Stimulated activated memory B cell treated with anti-CD40 and anti-IgM and Interleukin-4, amounts not matched to agents 10 μg/mL and 1 μg/mL and 100 μg/mL, for 72 hours (primary cell): ENCODE measurements at regions not wholly inside any gene's neighbourhood (a gene's known extent, or its start where the extent isn't known, plus 50 kb on each side); places are given as distances from the start of the nearest gene placed in this dataset.
"Not testable (repeated sequence)": the region's sequence is repeated elsewhere in the genome, so short reads cannot be mapped to it uniquely, and the experiment has no call there.

Experiments used
- ATAC-seq: fragments of 150-1000 bp; cut with Tn5 transposase; 2 replicates; pipeline ENCODE4 v1.10.0; 2021
- H3K27ac Mint-ChIP-seq: one replicate; pipeline ENCODE4 v1.8.0; 2022; ENCODE audit warnings: mild to moderate bottlenecking, mixed read lengths
- H3K27me3 Mint-ChIP-seq: one replicate; pipeline ENCODE4 v1.8.0; 2022; ENCODE audit warnings: mixed read lengths
- H3K36me3 Mint-ChIP-seq: one replicate; pipeline ENCODE4 v1.8.0; 2022; ENCODE audit warnings: mixed read lengths
- H3K4me1 Mint-ChIP-seq: one replicate; pipeline ENCODE4 v1.8.0; 2022; ENCODE audit warnings: mixed read lengths
- H3K4me3 Mint-ChIP-seq: one replicate; pipeline ENCODE4 v1.8.0; 2022; ENCODE audit warnings: mild to moderate bottlenecking, moderate library complexity, mixed read lengths
- H3K9me3 Mint-ChIP-seq: one replicate; pipeline ENCODE4 v1.8.0; 2022; ENCODE audit warnings: mixed read lengths

DNA sequence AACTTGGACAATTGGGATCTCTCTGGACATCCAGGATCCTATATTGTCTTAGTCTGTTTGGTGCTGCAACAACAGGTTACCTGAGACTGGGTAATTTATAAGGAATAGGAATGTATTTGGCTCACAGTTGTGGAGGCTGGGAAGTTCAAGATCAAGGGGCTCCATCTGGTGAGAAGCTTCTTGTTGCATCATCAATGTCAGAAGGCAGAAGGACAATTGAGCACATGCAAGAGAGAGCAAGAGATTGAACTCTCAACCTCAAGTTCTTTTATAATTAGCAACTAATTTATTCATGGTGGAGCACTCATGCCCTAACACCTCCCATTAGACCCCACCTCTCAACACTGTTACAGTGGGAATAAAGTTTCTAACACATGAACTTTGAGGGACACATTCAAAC is 124.7 kb upstream of the ETV3 start:
- Mint-ChIP-seq H3K4me1 (peaks cover 12% of the 10 kb centered on the region), H3K4me3 (no peak overlapping the region), H3K27me3 (no peaks in the 10 kb centered on the region), H3K36me3 (no peaks in the 10 kb centered on the region), H3K27ac (no peak overlapping the region), H3K9me3 (no peaks in the 10 kb centered on the region)
- no peak for ATAC-seq

DNA sequence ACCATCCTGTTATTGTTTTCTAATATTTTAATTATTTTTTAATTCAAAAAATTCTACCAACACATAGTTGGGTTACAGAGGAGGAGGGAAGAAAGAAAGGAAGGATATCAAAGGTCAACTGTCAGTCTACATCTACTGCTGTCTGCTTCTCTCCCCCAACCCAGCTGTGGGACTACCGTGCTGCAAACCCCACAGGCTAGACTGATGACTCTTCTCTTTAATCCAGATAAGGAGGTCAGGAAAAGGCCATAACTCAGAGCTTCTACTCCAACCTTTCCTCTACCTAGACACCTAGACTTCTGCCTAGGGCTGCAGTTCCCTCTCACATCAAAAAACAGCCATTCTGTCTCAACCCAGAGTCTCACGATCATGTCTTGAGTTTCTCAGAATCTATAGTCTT is 124.2 kb upstream of the ETV3 start:
- Mint-ChIP-seq H3K4me1 (peaks cover 8% of the 10 kb centered on the region), H3K27ac (no peak overlapping the region)

DNA sequence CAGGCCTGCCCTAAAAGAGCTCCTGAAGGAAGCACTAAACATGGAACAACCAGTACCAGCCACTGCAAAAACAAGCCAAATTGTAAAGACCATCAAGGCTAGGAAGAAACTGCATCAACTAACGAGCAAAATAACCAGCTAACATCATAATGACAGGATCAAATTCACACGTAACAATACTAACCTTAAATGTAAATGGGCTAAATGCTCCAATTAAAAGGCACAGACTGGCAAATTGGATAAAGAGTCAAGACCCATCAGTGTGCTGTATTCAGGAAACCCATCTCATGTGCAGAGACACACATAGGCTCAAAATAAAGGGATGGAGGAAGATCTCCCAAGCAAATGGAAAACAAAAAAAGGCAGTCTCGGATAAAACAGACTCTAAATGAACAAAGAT is 117.7 kb upstream of the ETV3 start:
- peaks cover 54% of the 10 kb centered on the region for H3K27me3 Mint-ChIP-seq
- not testable (repeated sequence) for H3K4me3 Mint-ChIP-seq, H3K27ac Mint-ChIP-seq, H3K36me3 Mint-ChIP-seq, H3K4me1 Mint-ChIP-seq, ATAC-seq, H3K9me3 Mint-ChIP-seq

More for the DNA sequence above, 124.2 kb upstream of the ETV3 start:
- Mint-ChIP-seq H3K4me3 (no peak overlapping the region), H3K9me3 (no peaks in the 10 kb centered on the region), H3K36me3 (no peaks in the 10 kb centered on the region), H3K27me3 (no peaks in the 10 kb centered on the region)
- no peak for ATAC-seq

DNA sequence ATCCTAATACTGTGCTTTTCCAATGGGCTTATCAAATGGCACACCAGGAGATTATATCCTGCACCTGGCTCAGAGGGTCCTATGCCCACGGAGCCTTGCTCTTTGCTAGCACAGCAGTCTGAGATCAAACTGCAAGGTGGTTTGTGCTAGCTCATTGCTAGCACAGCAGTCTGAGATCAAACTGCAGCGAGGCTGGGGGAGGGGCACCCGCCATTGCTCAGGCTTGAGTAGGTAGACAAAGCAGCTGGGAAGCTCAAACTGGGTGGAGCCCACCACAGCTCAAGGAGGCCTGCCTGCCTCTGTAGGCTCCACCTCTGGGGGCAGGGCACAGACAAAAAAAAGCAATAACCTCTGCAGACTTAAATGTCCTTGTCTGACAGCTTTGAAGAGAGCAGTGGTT is 116.0 kb upstream of the ETV3 start:
- not testable (repeated sequence) for H3K36me3 Mint-ChIP-seq, H3K4me3 Mint-ChIP-seq, ATAC-seq, H3K4me1 Mint-ChIP-seq, H3K9me3 Mint-ChIP-seq, H3K27ac Mint-ChIP-seq
- peaks cover 54% of the 10 kb centered on the region for H3K27me3 Mint-ChIP-seq

DNA sequence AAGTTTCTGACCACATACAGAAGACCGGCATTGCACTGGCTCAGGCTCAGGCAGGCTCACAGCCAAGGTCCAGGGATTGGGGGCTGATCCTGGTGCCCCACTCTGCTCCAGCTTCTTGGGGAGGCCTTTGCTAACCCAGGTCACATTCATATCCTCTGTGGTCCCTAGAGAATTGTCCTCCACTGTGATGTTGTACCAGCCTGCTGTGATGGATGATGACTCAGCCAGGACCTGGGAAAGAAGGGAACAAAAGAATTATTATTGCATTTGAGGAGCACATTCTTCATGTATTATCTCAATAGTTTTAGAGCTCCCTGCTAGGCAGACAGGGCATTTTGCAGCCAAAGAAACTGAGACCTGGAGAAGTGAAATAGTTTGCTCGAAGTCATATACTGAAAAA is 114.3 kb upstream of the ETV3 start:
- Mint-ChIP-seq H3K4me3 (no peak overlapping the region), H3K27ac (no peak overlapping the region), H3K36me3 (no peaks in the 10 kb centered on the region), H3K27me3 (peaks cover 62% of the 10 kb centered on the region), H3K4me1 (no peaks in the 10 kb centered on the region), H3K9me3 (peaks cover 13% of the 10 kb centered on the region)
- ATAC-seq, result no peak

DNA sequence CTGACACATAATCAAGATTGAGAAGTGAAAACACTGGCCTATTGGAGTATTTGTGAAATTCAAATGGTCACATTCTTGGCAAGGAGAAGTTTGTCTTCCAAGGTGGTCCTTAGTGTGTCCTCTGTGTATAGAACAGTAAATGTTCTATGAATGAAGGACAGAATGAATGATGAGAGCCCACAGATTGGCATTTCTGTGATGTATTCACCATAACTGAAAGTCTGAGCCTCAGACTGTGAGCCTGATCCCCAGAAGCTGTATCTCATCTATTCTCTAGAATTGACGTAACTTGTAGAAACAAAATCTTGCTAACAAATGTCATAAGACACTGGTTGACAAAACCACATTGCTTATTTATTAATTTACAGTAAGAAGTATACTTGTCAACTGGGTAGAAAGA is 111.5 kb upstream of the ETV3 start:
- Mint-ChIP-seq H3K4me3 (no peak overlapping the region), H3K9me3 (peaks cover 6% of the 10 kb centered on the region), H3K36me3 (no peaks in the 10 kb centered on the region), H3K4me1 (no peaks in the 10 kb centered on the region), H3K27me3 (peaks cover 54% of the 10 kb centered on the region), H3K27ac (no peak overlapping the region)
- ATAC-seq, result peak; percentile 40

DNA sequence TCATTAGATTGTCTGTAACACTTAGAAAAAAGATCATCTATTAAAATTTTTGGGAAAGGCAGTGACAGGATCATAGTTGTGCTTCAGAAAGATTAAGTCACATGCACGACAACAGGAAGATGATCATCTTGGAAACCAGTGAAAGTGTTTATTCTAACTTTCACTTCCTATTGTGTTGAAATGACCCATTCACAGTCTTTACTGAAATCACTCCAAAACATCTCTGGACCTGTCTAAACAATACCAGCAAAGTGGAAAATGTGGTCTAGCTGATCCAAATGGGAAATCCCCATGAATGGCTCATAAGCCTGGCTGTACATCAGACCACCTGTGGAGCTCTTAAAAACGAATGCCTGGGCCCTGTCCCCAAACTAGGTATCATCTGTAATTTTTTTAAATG is 111.1 kb upstream of the ETV3 start:
- peaks cover 50% of the 10 kb centered on the region for H3K27me3 Mint-ChIP-seq
- H3K27ac Mint-ChIP-seq, result no peak overlapping the region

DNA sequence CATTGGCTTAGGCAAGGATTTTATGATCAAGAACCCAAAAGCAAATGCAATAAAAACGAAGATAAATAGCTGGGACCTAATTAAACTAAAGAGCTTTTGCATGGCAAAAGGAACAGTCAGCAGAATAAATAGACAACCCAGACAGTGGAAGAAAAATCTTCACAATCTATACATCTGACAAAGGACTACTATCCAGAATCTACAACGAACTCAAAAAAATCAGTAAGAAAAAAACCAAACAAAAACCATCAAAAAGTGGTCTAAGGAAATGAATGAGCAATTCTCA is 109.5 kb upstream of the ETV3 start:
- H3K27me3 Mint-ChIP-seq, result peaks cover 34% of the 10 kb centered on the region
- not testable (repeated sequence) for ATAC-seq, H3K36me3 Mint-ChIP-seq, H3K27ac Mint-ChIP-seq, H3K4me3 Mint-ChIP-seq, H3K4me1 Mint-ChIP-seq, H3K9me3 Mint-ChIP-seq

More for the DNA sequence above, 111.1 kb upstream of the ETV3 start:
- Mint-ChIP-seq H3K4me3 (no peak overlapping the region), H3K36me3 (no peaks in the 10 kb centered on the region), H3K9me3 (peaks cover 6% of the 10 kb centered on the region), H3K4me1 (no peaks in the 10 kb centered on the region)
- peak; percentile 98 for ATAC-seq

DNA sequence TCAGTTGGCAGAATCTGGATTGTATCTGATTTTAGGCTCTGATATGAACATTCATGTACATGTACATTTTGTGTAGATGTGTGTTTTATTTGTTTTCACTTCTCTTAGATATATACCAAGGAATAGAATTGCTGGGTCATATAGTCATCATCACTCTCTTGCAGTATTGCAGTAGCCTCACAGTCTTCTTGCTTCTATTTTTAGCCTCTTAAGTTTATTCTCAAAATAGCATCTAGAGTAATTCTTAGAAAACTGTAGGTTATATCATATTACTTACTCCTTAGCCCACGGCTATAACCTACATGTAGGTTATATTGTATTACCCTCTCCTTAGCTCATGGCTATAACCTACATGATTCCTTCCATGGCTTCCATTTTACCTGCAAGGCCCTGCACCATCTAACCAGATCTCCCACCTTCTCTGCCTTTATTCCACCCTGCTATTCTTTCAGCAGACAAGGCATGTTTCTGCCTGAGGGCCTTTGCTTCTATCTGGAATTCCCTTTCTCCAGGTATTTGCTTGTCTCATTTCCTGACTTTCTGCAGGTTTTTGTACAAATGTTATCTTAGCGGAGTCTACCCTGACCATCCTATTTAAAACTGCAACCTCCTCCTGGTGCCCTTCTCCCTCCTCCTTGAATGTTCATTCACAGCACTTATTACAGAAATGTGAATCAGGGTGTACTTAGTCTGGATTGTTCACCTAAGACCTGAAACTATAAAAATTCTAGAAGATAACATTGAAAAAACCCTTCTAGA is 109.0 kb upstream of the ETV3 start:
- H3K9me3 Mint-ChIP-seq, result peaks cover 3% of the 10 kb centered on the region
- no peaks in the 10 kb centered on the region for H3K36me3 Mint-ChIP-seq
- no peak overlapping the region for H3K4me3 Mint-ChIP-seq
- no peak overlapping the region for H3K27ac Mint-ChIP-seq
- H3K4me1 Mint-ChIP-seq, result no peaks in the 10 kb centered on the region
- no peak for ATAC-seq
- H3K27me3 Mint-ChIP-seq, result peaks cover 34% of the 10 kb centered on the region

DNA sequence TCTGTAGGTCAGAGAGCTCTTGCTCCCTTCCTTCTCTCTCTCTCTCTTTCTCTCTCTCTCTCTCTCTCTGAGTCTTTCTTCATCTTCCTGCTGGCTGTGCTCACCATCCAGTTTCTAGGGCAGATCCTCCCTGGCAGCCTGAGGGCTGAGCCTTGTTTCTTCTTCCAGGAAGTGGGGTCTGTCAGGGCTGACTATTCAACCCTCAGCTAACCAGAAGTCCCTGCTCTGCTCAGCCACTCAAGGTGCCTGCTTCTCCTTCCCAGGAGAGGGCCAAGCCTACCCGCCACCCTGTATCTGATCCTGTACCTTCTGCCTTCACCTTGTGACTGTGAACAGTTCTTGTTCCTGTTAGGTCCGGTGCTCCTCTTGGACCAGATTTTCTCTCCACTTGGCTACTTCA is 107.6 kb upstream of the ETV3 start:
- Mint-ChIP-seq H3K9me3 (peaks cover 3% of the 10 kb centered on the region), H3K27ac (no peak overlapping the region), H3K27me3 (peaks cover 26% of the 10 kb centered on the region)

DNA sequence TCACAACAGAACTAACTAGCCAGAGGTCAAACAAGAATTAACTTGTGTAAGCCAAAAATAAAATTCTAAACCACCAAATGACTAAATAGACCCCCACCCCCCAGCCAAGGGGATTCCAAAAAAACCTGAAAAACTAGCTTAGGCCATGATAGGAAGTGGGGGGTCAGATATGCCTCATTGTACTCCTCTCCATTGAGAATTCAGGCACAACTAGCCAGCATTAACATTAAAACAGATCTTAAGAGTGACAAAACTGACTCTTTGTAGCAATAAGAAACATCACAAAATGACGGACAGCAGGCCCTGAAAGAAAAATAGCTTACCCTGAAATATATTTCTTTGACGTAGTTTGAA is 103.0 kb upstream of the ETV3 start:
- no peak for ATAC-seq
- no peaks in the 10 kb centered on the region for H3K9me3 Mint-ChIP-seq
- no peak overlapping the region for H3K4me3 Mint-ChIP-seq
- H3K36me3 Mint-ChIP-seq, result no peaks in the 10 kb centered on the region
- H3K27ac Mint-ChIP-seq, result no peak overlapping the region
- H3K4me1 Mint-ChIP-seq, result no peaks in the 10 kb centered on the region
- peaks cover 6% of the 10 kb centered on the region for H3K27me3 Mint-ChIP-seq

More for the DNA sequence above, 107.6 kb upstream of the ETV3 start:
- no peaks in the 10 kb centered on the region for H3K36me3 Mint-ChIP-seq
- H3K4me1 Mint-ChIP-seq, result no peaks in the 10 kb centered on the region
- no peak for ATAC-seq
- H3K4me3 Mint-ChIP-seq, result no peak overlapping the region

DNA sequence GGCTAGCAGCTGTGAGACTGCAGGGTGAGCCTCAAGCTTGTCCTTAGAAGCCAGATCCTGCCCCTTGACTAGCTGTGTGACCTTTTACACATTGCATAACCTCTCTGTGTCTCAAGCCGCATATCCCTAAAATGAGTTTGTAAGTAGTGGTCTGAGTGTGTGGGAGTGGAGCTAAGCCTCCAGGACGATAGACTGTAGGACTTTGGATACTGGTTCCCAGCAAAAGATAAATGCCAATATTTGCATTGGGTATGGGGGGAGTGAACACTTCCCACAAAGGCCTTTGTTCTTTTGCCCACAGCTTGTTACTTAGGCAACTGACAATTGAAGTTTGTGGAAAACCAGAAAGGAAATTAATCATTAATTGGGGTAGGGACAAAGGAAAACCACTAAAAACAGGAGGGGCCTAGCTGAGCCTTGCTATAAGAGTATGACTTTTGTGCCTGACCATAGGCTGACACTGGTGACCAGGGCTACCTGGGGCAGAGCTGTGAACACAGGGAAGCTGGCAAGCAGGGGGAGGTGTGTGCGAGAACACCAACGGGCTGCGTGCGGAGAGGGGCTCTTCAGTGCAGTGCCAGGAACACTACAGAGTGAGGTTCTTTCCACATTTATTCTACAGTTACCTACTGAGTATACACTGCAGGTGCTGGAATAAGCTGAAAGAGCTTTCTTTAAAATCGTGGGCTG is 102.4 kb upstream of the ETV3 start:
- H3K4me1 Mint-ChIP-seq, result no peaks in the 10 kb centered on the region
- peaks cover under 1% of the 10 kb centered on the region for H3K27me3 Mint-ChIP-seq
- H3K9me3 Mint-ChIP-seq, result no peaks in the 10 kb centered on the region
- H3K4me3 Mint-ChIP-seq, result no peak overlapping the region
- ATAC-seq, result peak; percentile 27
- H3K36me3 Mint-ChIP-seq, result no peaks in the 10 kb centered on the region
- H3K27ac Mint-ChIP-seq, result no peak overlapping the region

DNA sequence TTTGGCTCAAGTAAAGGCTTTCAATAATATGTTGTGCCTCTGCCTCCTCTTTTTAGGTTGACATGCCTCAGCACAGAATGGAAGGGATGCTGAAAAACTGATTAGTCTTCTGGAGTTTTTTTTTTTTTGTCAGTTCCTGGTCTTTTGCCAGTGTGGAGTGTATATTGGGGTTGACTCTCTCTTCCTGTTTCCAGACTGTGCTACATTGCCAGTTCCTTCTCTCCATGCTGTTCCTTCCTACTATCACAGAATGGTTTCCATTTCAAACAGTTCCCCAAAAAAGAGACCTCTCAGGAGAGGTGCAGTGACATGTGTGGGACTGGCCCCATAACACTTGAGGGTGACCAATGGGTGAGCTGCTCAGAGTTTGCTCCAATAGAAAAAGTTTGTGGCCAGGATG is 101.7 kb upstream of the ETV3 start:
- Mint-ChIP-seq H3K4me1 (no peaks in the 10 kb centered on the region), H3K27me3 (no peaks in the 10 kb centered on the region), H3K4me3 (no peak overlapping the region), H3K27ac (no peak overlapping the region), H3K36me3 (no peaks in the 10 kb centered on the region), H3K9me3 (no peaks in the 10 kb centered on the region)
- peak; percentile 12 for ATAC-seq

DNA sequence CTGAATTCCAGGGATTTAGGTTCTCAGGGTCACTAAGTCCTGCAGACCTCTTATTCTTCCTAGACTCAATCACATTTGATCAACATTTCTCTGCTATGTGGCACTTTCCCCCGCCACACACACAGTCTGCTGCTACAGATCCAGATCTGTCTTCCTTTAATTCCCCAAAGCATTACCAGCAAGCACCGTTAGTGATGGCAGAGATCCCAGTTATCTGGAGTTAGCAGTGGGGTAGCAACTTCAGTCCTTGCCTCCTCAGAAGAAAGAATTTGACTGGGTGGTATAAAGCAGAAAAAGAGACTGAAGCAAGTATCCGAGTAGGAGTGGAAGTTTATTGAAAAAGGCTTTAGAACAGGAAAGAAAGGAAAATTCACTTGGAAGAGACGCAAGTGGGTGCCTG is 100.4 kb upstream of the ETV3 start:
- no peak overlapping the region for H3K4me3 Mint-ChIP-seq

DNA sequence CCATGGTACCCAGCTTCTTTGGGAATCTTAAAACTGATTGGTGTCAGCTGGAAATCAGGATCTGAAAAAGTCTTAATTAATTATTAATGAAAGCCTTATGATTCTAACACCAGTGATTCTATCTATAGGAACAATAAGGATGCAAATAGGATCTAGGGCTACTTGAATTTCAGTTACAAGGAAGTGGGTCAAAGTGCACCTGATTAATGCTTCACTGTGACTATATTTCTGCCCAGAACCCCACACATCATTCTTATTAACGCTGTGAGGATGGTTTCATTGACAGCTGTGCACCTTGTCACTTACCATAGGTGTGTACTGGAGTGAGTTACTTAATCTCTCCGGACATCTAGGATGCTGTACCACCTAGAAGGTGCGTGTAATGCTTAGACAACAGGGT is 99.8 kb upstream of the ETV3 start:
- ATAC-seq, result no peak
- no peaks in the 10 kb centered on the region for H3K27me3 Mint-ChIP-seq
- no peak overlapping the region for H3K27ac Mint-ChIP-seq
- H3K36me3 Mint-ChIP-seq, result no peaks in the 10 kb centered on the region
- no peaks in the 10 kb centered on the region for H3K4me1 Mint-ChIP-seq
- no peaks in the 10 kb centered on the region for H3K9me3 Mint-ChIP-seq
- H3K4me3 Mint-ChIP-seq, result no peak overlapping the region

More for the DNA sequence above, 100.4 kb upstream of the ETV3 start:
- ATAC-seq, result no peak
- H3K4me1 Mint-ChIP-seq, result no peaks in the 10 kb centered on the region
- H3K9me3 Mint-ChIP-seq, result no peaks in the 10 kb centered on the region
- no peak overlapping the region for H3K27ac Mint-ChIP-seq
- no peaks in the 10 kb centered on the region for H3K27me3 Mint-ChIP-seq
- H3K36me3 Mint-ChIP-seq, result no peaks in the 10 kb centered on the region

DNA sequence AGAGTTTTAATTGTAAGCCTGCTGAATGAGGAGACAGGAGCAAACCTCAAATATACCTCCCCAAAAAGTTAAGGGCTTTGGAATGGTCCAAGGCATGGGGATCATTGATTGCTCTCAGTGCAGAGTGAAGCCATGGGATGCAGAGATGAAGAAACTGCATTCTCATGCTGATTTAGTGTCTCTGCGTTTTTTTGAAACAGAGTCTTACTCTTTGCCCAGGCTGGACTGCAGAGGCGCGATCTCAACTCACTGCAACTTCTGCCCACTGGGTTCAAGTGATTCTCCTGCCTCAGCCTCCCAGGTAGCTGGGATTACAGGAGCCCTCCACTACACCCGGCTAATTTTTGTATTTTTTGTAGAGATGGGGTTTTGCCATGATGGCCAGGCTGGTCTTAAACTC is 99.3 kb upstream of the ETV3 start:
- no peak overlapping the region for H3K4me3 Mint-ChIP-seq
- no peak overlapping the region for H3K27ac Mint-ChIP-seq
- no peak for ATAC-seq
- no peaks in the 10 kb centered on the region for H3K36me3 Mint-ChIP-seq
- no peaks in the 10 kb centered on the region for H3K27me3 Mint-ChIP-seq
- H3K9me3 Mint-ChIP-seq, result no peaks in the 10 kb centered on the region
- H3K4me1 Mint-ChIP-seq, result no peaks in the 10 kb centered on the region
